GM12892 (cell line): ENCODE measurements at regions not wholly inside any gene's neighbourhood (a gene's known extent, or its start where the extent isn't known, plus 50 kb on each side); places are given as distances from the start of the nearest gene placed in this dataset.

ENCODE experiments used
- POLR2A ChIP-seq: IDR thresholded peaks from 2 replicates; pipeline ENCODE4 v1.6.1; 2011; ENCODE audit warnings: low read depth, low read length, control low read depth
- POLR2AphosphoS5 ChIP-seq: IDR thresholded peaks from 2 replicates; pipeline ENCODE4 v1.6.1; 2011; ENCODE audit warnings: low read depth, low read length, control low read depth
- TAF1 ChIP-seq: IDR thresholded peaks from 2 replicates; pipeline ENCODE4 v1.6.1; 2011; ENCODE audit warnings: low read depth, mild to moderate bottlenecking, control low read depth, low read length, borderline replicate concordance

- no peak for TF ChIP-seq POLR2A
- TF ChIP-seq TAF1: no peak
- TF ChIP-seq POLR2AphosphoS5: no peak
These were observed 58.9 kb upstream of the SLC7A1 start for GRCh38 chr13:29654384-29654783.
